GM19035 (cell line): ENCODE measurements at regions not wholly inside any gene's neighbourhood (a gene's known extent, or its start where the extent isn't known, plus 50 kb on each side); places are given as distances from the start of the nearest gene placed in this dataset.

ENCODE experiments used
- ATAC-seq: cut with Tn5 transposase; IDR thresholded peaks from one replicate; pipeline ENCODE4 v1.9.1; 2021; ENCODE audit not compliant: unreplicated experiment

- no peak for ATAC-seq
Observed at GRCh38 chr6:113524826-113525225, 332.3 kb upstream of the MARCKS start.

- no peak for ATAC-seq
Observed at GRCh38 chr6:113526553-113526952, 330.6 kb upstream of the MARCKS start.

GRCh38 chr6:113526995-113527394, 330.1 kb upstream of the MARCKS start:
- no peak for ATAC-seq

- no peak for ATAC-seq
Observed at GRCh38 chr6:113528111-113528510, 329.0 kb upstream of the MARCKS start.

- ATAC-seq: no peak
Observed at GRCh38 chr6:113529196-113529595, 327.9 kb upstream of the MARCKS start.

GRCh38 chr6:113529879-113530278, 327.3 kb upstream of the MARCKS start:
- ATAC-seq: no peak

GRCh38 chr6:113530769-113531168, 326.4 kb upstream of the MARCKS start:
- no peak for ATAC-seq

- ATAC-seq: no peak
Observed at GRCh38 chr6:113539202-113539601, 317.9 kb upstream of the MARCKS start.

- ATAC-seq: no peak
Observed at GRCh38 chr6:113539623-113540022, 317.5 kb upstream of the MARCKS start.

GRCh38 chr6:113540466-113540865, 316.7 kb upstream of the MARCKS start:
- no peak for ATAC-seq

GRCh38 chr6:113551168-113551567, 306.0 kb upstream of the MARCKS start:
- ATAC-seq: no peak

- no peak for ATAC-seq
Observed at GRCh38 chr6:113556775-113557174, 300.4 kb upstream of the MARCKS start.

GRCh38 chr6:113558431-113558830, 298.7 kb upstream of the MARCKS start:
- ATAC-seq: no peak

GRCh38 chr6:113558966-113559365, 298.2 kb upstream of the MARCKS start:
- ATAC-seq: no peak

- ATAC-seq: no peak
Observed at GRCh38 chr6:113560376-113560775, 296.8 kb upstream of the MARCKS start.

GRCh38 chr6:113560908-113561307, 296.2 kb upstream of the MARCKS start:
- no peak for ATAC-seq

- ATAC-seq: no peak
Observed at GRCh38 chr6:113562248-113562647, 294.9 kb upstream of the MARCKS start.

- ATAC-seq: no peak
Observed at GRCh38 chr6:113564371-113565171, 292.6 kb upstream of the MARCKS start.

GRCh38 chr6:113565306-113565705, 291.8 kb upstream of the MARCKS start:
- no peak for ATAC-seq

GRCh38 chr6:113570161-113570560, 287.0 kb upstream of the MARCKS start:
- ATAC-seq: no peak

GRCh38 chr6:113570641-113571040, 286.5 kb upstream of the MARCKS start:
- no peak for ATAC-seq

- no peak for ATAC-seq
Observed at GRCh38 chr6:113574147-113574546, 283.0 kb upstream of the MARCKS start.

GRCh38 chr6:113576310-113576709, 280.8 kb upstream of the MARCKS start:
- ATAC-seq: no peak
